HL-60 (cell line): ENCODE measurements at regions not wholly inside any gene's neighbourhood (a gene's known extent, or its start where the extent isn't known, plus 50 kb on each side); places are given as distances from the start of the nearest gene placed in this dataset.
"Not testable (repeated sequence)": the region's sequence is repeated elsewhere in the genome, so short reads cannot be mapped to it uniquely, and the experiment has no call there.

Experiments used
- DNase-seq, 2 experiments: peaks; one replicate each; pipeline ENCODE4 v3.0.0-alpha.2; 2010 to 2020; ENCODE audit warnings: low read depth in 1 of 2, low spot score in 1 of 2
- H3K27ac ChIP-seq: fragments of 250-450 bp; sonication (Bioruptor Pico); replicated peaks from 2 replicates; pipeline ENCODE4 v1.5.1; 2020; ENCODE audit warnings: mild to moderate bottlenecking, moderate library complexity
- H3K27me3 ChIP-seq: fragments of 250-450 bp; sonication (Bioruptor Pico); 2 replicates; pipeline ENCODE4 v1.5.1; 2021; ENCODE audit warnings: mild to moderate bottlenecking, moderate library complexity; ENCODE audit not compliant: insufficient read depth, poor library complexity, severe bottlenecking
- H3K4me3 ChIP-seq: replicated peaks from 2 replicates; pipeline ENCODE4 v1.5.1; 2011; ENCODE audit warnings: mild to moderate bottlenecking, control low read depth, low read length; ENCODE audit not compliant: insufficient read depth
- GABPA ChIP-seq: IDR thresholded peaks from 2 replicates; pipeline ENCODE4 v1.6.1; 2012; ENCODE audit warnings: low read depth
- POLR2AphosphoS5 ChIP-seq: IDR thresholded peaks from 2 replicates; pipeline ENCODE4 v1.6.1; 2012; ENCODE audit warnings: low read depth
- SPI1 ChIP-seq: IDR thresholded peaks from 2 replicates; pipeline ENCODE4 v1.6.1; 2012; ENCODE audit warnings: low read depth, mild to moderate bottlenecking, borderline replicate concordance
- TF ChIP-seq, protein P1 (sequence below): IDR thresholded peaks from one replicate; pipeline ENCODE4 v1.5.1; 2011; ENCODE audit warnings: low read length, control low read depth, inconsistent platforms; ENCODE audit not compliant: insufficient read depth
- TF ChIP-seq, protein P2 (sequence below): IDR thresholded peaks from 2 replicates; pipeline ENCODE4 v1.6.1; 2012; ENCODE audit warnings: low read depth; ENCODE audit not compliant: insufficient replicate concordance

DNA sequence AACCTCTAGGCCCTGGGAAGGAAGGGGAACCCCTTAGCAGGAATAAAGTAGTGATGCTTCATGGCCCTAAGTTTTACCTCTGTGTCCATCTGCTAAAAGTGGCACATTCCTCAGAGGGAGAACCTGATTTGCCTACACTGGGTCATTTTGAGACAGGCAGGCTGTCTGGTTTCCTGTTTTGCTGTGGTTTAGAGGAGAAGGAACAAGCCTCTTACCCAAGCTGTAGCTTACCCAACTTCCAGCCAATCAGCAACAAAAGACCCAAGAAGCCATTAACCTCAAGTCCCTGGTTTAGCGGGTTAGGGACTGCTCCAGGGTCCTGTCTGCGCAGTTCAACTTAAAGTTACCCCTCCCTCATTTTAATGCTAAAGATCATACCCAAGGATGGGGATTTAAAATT is 411.0 kb downstream of the MAT2B start:
- TF ChIP-seq GABPA (no peak), SPI1 (peak; percentile 82), POLR2AphosphoS5 (peak; percentile 77)
- TF ChIP-seq, protein P1, sequence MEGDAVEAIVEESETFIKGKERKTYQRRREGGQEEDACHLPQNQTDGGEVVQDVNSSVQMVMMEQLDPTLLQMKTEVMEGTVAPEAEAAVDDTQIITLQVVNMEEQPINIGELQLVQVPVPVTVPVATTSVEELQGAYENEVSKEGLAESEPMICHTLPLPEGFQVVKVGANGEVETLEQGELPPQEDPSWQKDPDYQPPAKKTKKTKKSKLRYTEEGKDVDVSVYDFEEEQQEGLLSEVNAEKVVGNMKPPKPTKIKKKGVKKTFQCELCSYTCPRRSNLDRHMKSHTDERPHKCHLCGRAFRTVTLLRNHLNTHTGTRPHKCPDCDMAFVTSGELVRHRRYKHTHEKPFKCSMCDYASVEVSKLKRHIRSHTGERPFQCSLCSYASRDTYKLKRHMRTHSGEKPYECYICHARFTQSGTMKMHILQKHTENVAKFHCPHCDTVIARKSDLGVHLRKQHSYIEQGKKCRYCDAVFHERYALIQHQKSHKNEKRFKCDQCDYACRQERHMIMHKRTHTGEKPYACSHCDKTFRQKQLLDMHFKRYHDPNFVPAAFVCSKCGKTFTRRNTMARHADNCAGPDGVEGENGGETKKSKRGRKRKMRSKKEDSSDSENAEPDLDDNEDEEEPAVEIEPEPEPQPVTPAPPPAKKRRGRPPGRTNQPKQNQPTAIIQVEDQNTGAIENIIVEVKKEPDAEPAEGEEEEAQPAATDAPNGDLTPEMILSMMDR: no peak
- TF ChIP-seq, protein P2, sequence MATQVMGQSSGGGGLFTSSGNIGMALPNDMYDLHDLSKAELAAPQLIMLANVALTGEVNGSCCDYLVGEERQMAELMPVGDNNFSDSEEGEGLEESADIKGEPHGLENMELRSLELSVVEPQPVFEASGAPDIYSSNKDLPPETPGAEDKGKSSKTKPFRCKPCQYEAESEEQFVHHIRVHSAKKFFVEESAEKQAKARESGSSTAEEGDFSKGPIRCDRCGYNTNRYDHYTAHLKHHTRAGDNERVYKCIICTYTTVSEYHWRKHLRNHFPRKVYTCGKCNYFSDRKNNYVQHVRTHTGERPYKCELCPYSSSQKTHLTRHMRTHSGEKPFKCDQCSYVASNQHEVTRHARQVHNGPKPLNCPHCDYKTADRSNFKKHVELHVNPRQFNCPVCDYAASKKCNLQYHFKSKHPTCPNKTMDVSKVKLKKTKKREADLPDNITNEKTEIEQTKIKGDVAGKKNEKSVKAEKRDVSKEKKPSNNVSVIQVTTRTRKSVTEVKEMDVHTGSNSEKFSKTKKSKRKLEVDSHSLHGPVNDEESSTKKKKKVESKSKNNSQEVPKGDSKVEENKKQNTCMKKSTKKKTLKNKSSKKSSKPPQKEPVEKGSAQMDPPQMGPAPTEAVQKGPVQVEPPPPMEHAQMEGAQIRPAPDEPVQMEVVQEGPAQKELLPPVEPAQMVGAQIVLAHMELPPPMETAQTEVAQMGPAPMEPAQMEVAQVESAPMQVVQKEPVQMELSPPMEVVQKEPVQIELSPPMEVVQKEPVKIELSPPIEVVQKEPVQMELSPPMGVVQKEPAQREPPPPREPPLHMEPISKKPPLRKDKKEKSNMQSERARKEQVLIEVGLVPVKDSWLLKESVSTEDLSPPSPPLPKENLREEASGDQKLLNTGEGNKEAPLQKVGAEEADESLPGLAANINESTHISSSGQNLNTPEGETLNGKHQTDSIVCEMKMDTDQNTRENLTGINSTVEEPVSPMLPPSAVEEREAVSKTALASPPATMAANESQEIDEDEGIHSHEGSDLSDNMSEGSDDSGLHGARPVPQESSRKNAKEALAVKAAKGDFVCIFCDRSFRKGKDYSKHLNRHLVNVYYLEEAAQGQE: no peak
- no peaks in the 10 kb centered on the region for H3K27me3 ChIP-seq
- H3K4me3 ChIP-seq: no peak overlapping the region
- peak; percentile 69 to 96 for DNase-seq
- H3K27ac ChIP-seq: peak overlapping the region; percentile 77

DNA sequence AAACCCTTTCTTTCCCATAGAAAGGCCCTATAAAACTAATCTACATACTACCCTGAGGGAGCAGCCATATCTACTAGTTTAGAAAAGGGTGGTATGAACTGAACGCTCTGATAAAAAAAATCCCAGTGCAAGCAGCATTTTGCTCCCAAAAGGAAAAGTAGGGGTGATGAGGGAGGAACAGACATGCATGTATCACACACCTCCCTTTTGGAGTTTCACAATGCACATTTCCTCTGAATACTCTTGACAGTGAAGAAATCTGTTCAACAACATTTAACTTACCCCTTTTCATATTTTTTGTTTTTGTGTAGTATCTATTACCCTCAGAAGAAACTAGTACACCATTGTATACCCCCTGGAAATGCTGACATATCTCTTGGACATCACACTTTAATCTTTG is 411.4 kb downstream of the MAT2B start:
- peak overlapping the region; percentile 77 for H3K27ac ChIP-seq
- no peak overlapping the region for H3K4me3 ChIP-seq
- no peaks in the 10 kb centered on the region for H3K27me3 ChIP-seq
- peak; percentile 20; the same call in 1 of the 2 replicates for TF ChIP-seq SPI1
- TF ChIP-seq, protein P1: no peak
- DNase-seq: peak in 1 of 2 experiments; percentile 59

DNA sequence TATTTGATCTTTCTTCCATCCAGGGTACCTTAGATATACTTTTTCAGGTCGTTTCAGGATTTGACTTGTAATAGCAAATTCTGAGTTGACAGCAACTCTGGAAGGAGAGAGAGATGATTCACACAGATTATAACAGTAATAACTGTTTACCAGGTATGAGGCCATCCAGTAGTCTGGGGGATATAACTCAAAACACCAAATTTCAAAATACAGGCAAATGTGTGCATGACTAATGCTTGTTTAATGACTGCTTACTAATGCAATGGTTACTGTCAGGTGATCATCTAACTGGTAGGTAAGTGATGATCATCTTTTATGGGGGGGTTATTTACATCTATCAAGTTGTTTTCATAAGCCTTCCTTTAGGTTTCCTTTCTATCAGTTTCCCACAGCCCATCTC is 412.3 kb downstream of the MAT2B start:
- Histone ChIP-seq H3K4me3 (no peak overlapping the region), H3K27ac (peak overlapping the region; percentile 77), H3K27me3 (no peaks in the 10 kb centered on the region)
- DNase-seq: no peak
- no peak for TF ChIP-seq POLR2AphosphoS5

DNA sequence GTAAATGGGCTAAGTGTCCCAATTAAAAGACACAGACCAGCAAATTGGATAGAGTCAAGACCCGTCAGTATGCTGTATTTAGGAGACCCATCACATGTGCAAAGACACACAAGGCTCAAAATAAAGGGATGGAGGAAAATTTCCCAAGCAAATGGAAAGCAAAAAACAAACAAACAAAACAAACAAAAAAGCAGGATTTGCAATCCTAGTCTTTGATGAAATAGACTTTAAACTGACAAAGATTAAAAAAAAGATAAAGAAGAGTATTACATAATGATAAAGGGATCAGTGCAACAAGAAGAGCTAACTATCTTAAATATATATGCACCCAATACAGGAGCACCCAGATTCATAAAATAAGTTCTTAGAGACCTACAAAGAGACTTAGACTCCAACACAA is 429.6 kb downstream of the MAT2B start:
- not testable (repeated sequence) for H3K4me3 ChIP-seq, H3K27me3 ChIP-seq, DNase-seq, H3K27ac ChIP-seq

DNA sequence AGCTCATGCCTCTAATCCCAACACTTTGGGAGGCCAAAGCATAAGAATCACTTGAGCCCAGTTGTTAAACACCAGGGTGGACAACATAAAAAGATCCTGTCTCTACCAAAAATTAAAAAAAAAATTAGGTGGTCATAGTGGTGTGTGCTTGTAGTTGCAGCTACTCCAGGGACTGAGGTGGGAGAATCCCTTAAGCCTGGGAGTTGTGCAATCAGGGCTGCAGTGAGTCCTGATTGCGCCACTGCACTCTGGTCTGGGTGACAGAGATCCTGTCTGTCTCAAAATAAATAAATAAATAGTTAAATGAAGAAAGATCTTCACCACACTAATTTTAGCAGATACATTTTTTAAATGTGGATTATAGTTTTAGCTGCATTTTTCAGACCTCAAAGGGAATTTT is 433.2 kb downstream of the MAT2B start:
- DNase-seq: peak; percentile 39 to 49
- no peak overlapping the region for H3K4me3 ChIP-seq
- no peaks in the 10 kb centered on the region for H3K27me3 ChIP-seq
- H3K27ac ChIP-seq: no peak overlapping the region
- no peak for TF ChIP-seq GABPA

DNA sequence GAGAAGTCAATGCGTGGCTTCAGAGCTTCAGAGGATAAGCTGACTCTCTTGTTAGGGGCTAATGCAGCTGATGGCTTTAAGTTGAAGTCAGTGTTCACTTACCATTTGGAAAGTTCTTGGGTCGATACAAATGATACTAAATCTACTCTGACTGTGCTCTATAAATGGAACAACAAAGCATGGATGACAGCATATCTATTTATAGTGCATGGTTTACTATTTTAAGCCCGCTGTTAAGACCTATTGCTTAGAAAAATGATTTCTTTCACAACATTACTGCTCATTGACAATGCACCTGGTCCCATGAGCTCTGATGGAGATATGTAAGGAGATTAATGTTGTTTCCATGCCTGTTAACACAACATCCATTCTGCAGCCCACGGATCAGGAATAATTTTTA is 435.7 kb downstream of the MAT2B start:
- DNase-seq: no peak
- no peaks in the 10 kb centered on the region for H3K27me3 ChIP-seq
- H3K27ac ChIP-seq: no peak overlapping the region
- H3K4me3 ChIP-seq: no peak overlapping the region
- TF ChIP-seq, protein P2: no peak
- TF ChIP-seq SPI1 (no peak), GABPA (no peak), POLR2AphosphoS5 (no peak)
- TF ChIP-seq, protein P1: no peak
